ENCODE measurements at regions not wholly inside any gene's neighbourhood (a gene's known extent, or its start where the extent isn't known, plus 50 kb on each side); places are given as distances from the start of the nearest gene placed in this dataset.

DNA sequence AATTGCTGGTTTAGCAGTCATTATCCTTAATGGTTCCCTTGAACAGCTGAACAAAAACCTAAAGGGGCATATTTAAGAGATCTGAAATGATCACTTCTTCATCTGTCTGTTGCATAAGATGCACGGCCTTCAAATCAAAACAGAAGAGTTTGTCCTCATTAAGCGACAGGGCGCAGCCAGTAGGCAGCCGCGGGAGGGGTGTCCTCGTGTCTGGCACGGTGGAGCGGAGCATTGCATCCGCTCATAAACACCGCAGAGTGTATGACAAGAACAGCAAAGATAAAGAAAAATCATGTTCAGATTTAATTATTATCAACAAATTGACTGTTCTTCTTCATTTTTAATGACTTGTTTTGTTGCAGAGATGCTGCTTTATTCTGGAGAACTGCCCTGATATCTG lies 255.6 kb upstream of the ADARB2 start:
- Mint-ChIP-seq H3K27ac (no peak overlapping the region), H3K9me3 (no peaks in the 10 kb centered on the region), H3K36me3 (ENCODE audit: low read depth) (no peaks in the 10 kb centered on the region), H3K4me3 (no peak overlapping the region), H3K27me3 (no peaks in the 10 kb centered on the region), H3K4me1 (ENCODE audit: low read depth) (no peaks in the 10 kb centered on the region)
- intact Hi-C loops (cut with DNase I, micrococcal nuclease): no loop called here
- Histone ChIP-seq H3K4me1 (ENCODE audit: insufficient read depth, low read length) (no peaks in the 10 kb centered on the region), H3K36me3 (ENCODE audit: insufficient read depth, low read length) (no peaks in the 10 kb centered on the region), H3K4me3 (ENCODE audit: low read length) (no peak overlapping the region), H3K27ac (ENCODE audit: low read depth in 1 of 2, low read length in 2 of 2) (no peak overlapping the region), H3K27me3 (ENCODE audit: control insufficient read depth in 1 of 2, insufficient read depth in 2 of 2, low read length in 2 of 2) (no peaks in the 10 kb centered on the region), H3K9me3 (ENCODE audit: control insufficient read depth in 1 of 2, insufficient read depth in 1 of 2, low read length in 2 of 2) (peaks cover 0 to 3% of the 10 kb centered on the region in 2 experiments)
- CTCF ChIA-PET: no interaction called here
- DNase-seq (no peak), ATAC-seq (ENCODE audit: poor library complexity) (no peak)
- POLR2A ChIA-PET: no interaction called here
- TF ChIP-seq, protein P1, sequence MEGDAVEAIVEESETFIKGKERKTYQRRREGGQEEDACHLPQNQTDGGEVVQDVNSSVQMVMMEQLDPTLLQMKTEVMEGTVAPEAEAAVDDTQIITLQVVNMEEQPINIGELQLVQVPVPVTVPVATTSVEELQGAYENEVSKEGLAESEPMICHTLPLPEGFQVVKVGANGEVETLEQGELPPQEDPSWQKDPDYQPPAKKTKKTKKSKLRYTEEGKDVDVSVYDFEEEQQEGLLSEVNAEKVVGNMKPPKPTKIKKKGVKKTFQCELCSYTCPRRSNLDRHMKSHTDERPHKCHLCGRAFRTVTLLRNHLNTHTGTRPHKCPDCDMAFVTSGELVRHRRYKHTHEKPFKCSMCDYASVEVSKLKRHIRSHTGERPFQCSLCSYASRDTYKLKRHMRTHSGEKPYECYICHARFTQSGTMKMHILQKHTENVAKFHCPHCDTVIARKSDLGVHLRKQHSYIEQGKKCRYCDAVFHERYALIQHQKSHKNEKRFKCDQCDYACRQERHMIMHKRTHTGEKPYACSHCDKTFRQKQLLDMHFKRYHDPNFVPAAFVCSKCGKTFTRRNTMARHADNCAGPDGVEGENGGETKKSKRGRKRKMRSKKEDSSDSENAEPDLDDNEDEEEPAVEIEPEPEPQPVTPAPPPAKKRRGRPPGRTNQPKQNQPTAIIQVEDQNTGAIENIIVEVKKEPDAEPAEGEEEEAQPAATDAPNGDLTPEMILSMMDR (IDR thresholded peaks at IDR 0.05): no peak

DNA sequence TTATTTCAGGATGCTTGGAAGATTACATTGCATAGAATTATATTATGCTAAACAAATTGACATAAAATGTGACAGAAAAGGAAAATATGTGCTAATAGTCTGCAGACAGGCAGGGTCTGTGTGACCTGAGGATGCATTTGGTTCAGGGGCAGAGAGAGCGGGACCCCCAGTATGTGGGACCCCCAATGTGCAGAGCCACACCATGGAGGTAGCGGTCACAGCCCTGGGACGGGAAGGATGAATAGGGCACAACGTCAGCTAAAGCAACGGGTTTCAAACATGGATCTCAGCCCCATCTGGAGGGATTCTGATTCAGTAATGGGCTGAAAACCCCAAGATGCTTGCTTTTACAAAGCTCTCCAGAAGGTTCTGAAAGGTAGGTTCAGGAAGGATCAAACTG lies 251.8 kb upstream of the ADARB2 start:
- H3K9me3 ChIP-seq (ENCODE audit: control insufficient read depth in 1 of 2, insufficient read depth in 1 of 2, low read length in 2 of 2): peaks cover 0 to 3% of the 10 kb centered on the region in 2 experiments
- Mint-ChIP-seq H3K36me3 (ENCODE audit: low read depth) (no peaks in the 10 kb centered on the region), H3K27me3 (peaks cover 4% of the 10 kb centered on the region), H3K9me3 (no peaks in the 10 kb centered on the region), H3K4me3 (no peak overlapping the region), H3K4me1 (ENCODE audit: low read depth) (no peaks in the 10 kb centered on the region), H3K27ac (no peak overlapping the region)
- ChIA-PET POLR2A (no interaction called here), CTCF (no interaction called here)
- intact Hi-C loops (cut with DNase I, micrococcal nuclease): no loop called here
- H3K36me3 ChIP-seq (ENCODE audit: insufficient read depth, low read length): no peaks in the 10 kb centered on the region
- no peak for ATAC-seq (ENCODE audit: poor library complexity)
- DNase-seq: no peak
- no peak overlapping the region for H3K4me3 ChIP-seq (ENCODE audit: low read length)
- H3K27me3 ChIP-seq (ENCODE audit: control insufficient read depth in 1 of 2, insufficient read depth in 2 of 2, low read length in 2 of 2): no peaks in the 10 kb centered on the region
- H3K27ac ChIP-seq (ENCODE audit: low read depth in 1 of 2, low read length in 2 of 2): no peak overlapping the region
- TF ChIP-seq, protein P1 (IDR thresholded peaks at IDR 0.05): no peak
- no peaks in the 10 kb centered on the region for H3K4me1 ChIP-seq (ENCODE audit: insufficient read depth, low read length)

DNA sequence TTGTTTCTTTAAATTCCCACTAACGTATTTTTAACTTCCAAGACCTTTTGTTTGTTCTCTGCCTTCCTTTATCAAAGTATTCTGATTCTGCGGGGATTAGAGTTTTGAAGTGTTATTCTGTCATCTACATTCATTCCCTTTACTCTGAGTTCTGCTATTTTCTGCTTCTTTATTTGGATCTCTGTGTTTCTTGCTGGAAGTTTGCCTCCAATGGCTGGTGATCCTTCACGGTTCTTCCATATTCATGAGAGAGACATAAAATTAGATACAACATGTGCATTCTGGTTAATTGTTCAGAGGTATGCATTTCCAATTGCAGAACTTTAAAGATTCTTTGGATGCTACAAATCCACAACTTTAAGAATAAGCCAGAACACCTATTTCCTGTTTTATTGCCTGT lies 244.7 kb upstream of the ADARB2 start:
- no peak for ATAC-seq (ENCODE audit: poor library complexity)
- Mint-ChIP-seq H3K36me3 (ENCODE audit: low read depth) (no peaks in the 10 kb centered on the region), H3K27me3 (peaks cover 4% of the 10 kb centered on the region), H3K9me3 (no peaks in the 10 kb centered on the region), H3K4me1 (ENCODE audit: low read depth) (no peaks in the 10 kb centered on the region), H3K27ac (no peak overlapping the region), H3K4me3 (no peak overlapping the region)
- Histone ChIP-seq H3K4me3 (ENCODE audit: low read length) (no peak overlapping the region), H3K4me1 (ENCODE audit: insufficient read depth, low read length) (no peaks in the 10 kb centered on the region), H3K9me3 (ENCODE audit: control insufficient read depth in 1 of 2, insufficient read depth in 1 of 2, low read length in 2 of 2) (peaks cover 5% of the 10 kb centered on the region in 2 experiments), H3K27ac (ENCODE audit: low read depth in 1 of 2, low read length in 2 of 2) (no peak overlapping the region), H3K27me3 (ENCODE audit: control insufficient read depth in 1 of 2, insufficient read depth in 2 of 2, low read length in 2 of 2) (no peaks in the 10 kb centered on the region), H3K36me3 (ENCODE audit: insufficient read depth, low read length) (no peaks in the 10 kb centered on the region)
- DNase-seq: no peak
- intact Hi-C loops (cut with DNase I, micrococcal nuclease): no loop called here
- TF ChIP-seq, protein P1 (IDR thresholded peaks at IDR 0.05): no peak
- ChIA-PET CTCF (no interaction called here), POLR2A (interaction anchor here (0.6 kb wide), 1 partner anchor 230 kb away, joined by 3 read pairs; no protein-coding TSS in a partner anchor)
